ENCODE measurements at regions not wholly inside any gene's neighbourhood (a gene's known extent, or its start where the extent isn't known, plus 50 kb on each side); places are given as distances from the start of the nearest gene placed in this dataset.

GRCh38 chr2:164288235-164288634 is 333.0 kb downstream of the GRB14 start:
- DNase-seq: no peak

GRCh38 chr2:164287056-164287455 is 334.2 kb downstream of the GRB14 start:
- DNase-seq: peak in 1 of 2 experiments; percentile 74

GRCh38 chr2:164285576-164285975 is 335.7 kb downstream of the GRB14 start:
- DNase-seq: peak; percentile 33 to 79

- DNase-seq: no peak
Observed at GRCh38 chr2:164281896-164282295, 339.4 kb downstream of the GRB14 start.

- no peak for DNase-seq
Observed at GRCh38 chr2:164275659-164276058, 345.6 kb downstream of the GRB14 start.

- no peak for DNase-seq
Observed at GRCh38 chr2:164260506-164260905, 360.8 kb downstream of the GRB14 start.

GRCh38 chr2:164257742-164258141 is 363.5 kb downstream of the GRB14 start:
- peak; percentile 26 to 74 for DNase-seq

- no peak for DNase-seq
Observed at GRCh38 chr2:164252568-164253287, 368.6 kb downstream of the GRB14 start.

GRCh38 chr2:164243315-164243714 is 378.0 kb downstream of the GRB14 start:
- DNase-seq: no peak

- no peak for DNase-seq
Observed at GRCh38 chr2:164242409-164242808, 378.9 kb downstream of the GRB14 start.

GRCh38 chr2:164234074-164234473 is 387.2 kb downstream of the GRB14 start:
- DNase-seq: no peak

- no peak for DNase-seq
Observed at GRCh38 chr2:164224007-164224406, 397.3 kb downstream of the GRB14 start.

- DNase-seq: no peak
Observed at GRCh38 chr2:164221473-164221872, 399.8 kb downstream of the GRB14 start.

GRCh38 chr2:164220265-164220664 is 401.0 kb downstream of the GRB14 start:
- DNase-seq: no peak

- DNase-seq: no peak
Observed at GRCh38 chr2:164213916-164214315, 407.4 kb downstream of the GRB14 start.

- DNase-seq: no peak
Observed at GRCh38 chr2:164205347-164205746, 415.9 kb downstream of the GRB14 start.

GRCh38 chr2:164203131-164203530 is 418.2 kb downstream of the GRB14 start:
- DNase-seq: no peak

GRCh38 chr2:164198256-164198655 is 423.0 kb downstream of the GRB14 start:
- no peak for DNase-seq

GRCh38 chr2:164190700-164191099 is 430.6 kb downstream of the GRB14 start:
- peak in 1 of 2 experiments; percentile 12 for DNase-seq

- DNase-seq: no peak
Observed at GRCh38 chr2:164189851-164190250, 431.4 kb downstream of the GRB14 start.

GRCh38 chr2:164187121-164187520 is 434.2 kb downstream of the GRB14 start:
- no peak for DNase-seq

- DNase-seq: peak in 1 of 2 experiments; percentile 45
Observed at GRCh38 chr2:164186591-164186990, 434.7 kb downstream of the GRB14 start.

GRCh38 chr2:164182116-164182627 is 439.1 kb downstream of the GRB14 start:
- DNase-seq: no peak

- no peak for DNase-seq
Observed at GRCh38 chr2:164178835-164179465, 442.3 kb downstream of the GRB14 start.

All from NCI-H446 (cell line).